Stimulated activated CD4-positive, alpha-beta T cell treated with anti-CD3 and anti-CD28 coated beads, Interleukin-1b, Interleukin-23, amount 100 ng/mL, for 24 hours (primary cell): ENCODE measurements at regions not wholly inside any gene's neighbourhood (a gene's known extent, or its start where the extent isn't known, plus 50 kb on each side); places are given as distances from the start of the nearest gene placed in this dataset.
"Not testable (repeated sequence)": the region's sequence is repeated elsewhere in the genome, so short reads cannot be mapped to it uniquely, and the experiment has no call there.

Experiments
- DNase-seq, 4 experiments: peaks; one replicate each; pipeline ENCODE4 v3.0.0-alpha.2; 2020; ENCODE audit warnings: low read depth in 4 of 4, low spot score in 1 of 4

DNA sequence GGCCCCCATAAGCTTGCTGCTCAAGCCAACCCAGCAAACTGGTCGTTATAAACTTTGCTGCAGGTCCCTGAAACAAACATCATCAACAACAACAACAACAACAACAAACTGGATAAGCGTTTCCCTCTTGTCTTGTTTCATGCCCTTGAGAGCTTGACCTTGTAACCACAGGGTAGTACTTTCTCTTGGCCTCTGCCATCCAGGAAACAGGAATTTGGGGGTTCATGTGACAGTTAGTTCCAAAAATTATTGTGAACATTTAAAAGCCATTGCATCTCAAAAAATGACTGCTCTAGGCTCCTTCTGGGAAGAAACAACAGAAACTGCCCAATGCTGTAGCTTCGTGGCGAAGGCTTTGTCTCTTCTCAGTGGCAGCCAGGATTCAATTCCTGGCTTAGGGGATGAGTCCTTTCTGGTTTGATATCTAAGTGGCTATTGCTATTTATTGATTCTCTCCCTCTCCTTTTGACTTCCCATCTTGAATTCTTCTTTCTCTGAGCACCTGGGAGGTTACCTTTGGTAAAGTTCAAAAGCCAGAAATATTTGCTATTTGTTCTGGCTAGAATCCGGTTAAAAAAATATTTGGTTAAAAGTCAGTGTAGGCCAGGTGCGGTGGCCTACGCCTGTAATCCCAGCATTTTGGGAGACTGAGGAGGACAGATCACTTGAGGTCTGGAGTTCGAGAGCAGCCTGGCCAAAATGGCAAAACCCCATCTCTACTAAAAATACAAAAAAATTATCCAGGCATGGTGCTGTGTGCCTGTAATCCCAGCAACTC, 52.0 kb upstream of the CPM start:
- no peak for DNase-seq

DNA sequence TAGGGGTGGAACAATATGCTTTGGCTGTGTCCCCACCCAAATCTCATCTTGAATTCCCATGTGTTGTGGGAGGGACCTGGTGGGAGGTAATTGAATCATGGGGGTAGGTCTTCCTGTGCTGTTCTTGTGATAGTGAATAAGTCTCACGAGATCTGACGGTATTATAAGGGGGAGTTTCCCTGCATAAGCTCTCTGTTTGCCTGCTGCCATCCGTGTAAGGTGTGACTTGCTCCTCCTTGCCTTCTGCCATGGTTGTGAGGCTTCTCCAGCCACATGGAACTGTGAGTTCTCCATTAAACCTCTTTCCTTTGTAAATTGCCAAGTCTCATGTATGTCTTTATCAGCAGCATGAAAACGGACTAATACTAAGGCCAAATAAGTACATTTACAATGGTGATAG, 64.6 kb upstream of the CPM start:
- DNase-seq = not testable (repeated sequence)

DNA sequence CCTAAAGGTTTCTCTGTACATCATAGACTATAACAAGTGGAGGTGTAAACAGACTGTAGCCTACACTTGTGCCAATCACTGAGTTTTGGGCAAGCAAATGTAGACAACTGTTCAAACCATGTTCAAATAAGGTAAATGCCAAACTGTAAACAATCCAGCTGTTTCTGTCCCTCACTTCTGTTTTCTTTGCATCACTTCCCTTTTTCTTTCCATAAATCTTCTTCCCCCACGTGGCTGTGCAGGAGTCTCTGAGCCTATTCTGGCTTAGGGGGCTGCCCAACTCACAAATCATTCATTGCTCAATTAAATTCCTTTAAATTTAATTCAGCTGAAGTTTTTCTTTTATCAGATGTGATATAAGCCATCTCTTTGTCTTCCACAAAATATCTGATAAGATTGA, 65.1 kb upstream of the CPM start:
- no peak for DNase-seq

DNA sequence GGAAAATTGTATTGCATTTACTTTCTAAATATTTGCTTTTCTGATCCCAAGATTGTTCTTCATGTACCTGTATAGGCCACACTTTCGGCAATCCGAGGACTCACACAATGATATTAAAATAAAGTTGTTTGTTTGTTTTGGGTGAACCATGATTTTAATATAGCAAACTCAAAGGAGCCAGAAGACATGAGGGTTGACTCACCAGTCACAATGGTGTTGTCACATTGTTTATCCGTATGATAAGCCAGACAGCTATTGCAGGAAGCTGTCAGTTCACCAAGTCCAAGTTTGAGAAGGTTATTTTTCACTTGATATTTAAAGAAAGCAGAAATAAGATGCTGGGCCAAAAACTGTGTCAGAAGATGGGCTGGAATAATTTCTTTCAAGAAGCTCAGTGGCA, 67.1 kb upstream of the CPM start:
- no peak for DNase-seq

DNA sequence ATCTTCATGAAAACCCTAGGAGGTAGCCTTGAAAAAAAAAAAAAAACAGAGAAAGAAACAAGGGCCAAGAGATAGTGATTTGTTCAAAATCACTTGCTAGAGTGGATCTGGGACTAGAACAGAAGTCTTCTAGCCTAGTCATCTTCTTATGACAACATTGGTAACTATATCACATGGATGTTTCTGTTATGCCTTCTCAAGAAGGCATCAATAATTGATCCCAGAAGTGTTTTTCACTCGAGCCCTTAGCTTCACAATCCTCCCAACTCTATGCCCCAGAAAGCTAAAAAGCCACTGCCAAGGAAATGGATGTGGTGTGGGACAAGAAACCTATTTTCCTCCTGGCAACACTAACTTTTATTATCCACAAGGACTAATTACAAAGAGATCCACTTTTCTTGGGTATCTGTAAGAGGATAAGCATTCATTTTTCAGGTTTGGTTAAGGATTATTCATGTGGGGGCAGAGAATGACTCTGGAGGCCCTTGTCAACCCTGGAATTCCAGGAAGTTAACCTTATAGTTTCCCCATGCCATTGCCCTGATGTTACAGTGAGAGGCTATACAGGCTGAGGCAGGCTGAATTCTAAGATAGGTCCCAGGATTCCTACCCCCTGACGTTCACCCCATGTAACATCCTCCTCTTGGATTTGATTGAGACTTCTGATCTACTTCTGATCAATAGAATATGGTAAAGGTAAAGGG, 67.7 kb upstream of the CPM start:
- no peak for DNase-seq

DNA sequence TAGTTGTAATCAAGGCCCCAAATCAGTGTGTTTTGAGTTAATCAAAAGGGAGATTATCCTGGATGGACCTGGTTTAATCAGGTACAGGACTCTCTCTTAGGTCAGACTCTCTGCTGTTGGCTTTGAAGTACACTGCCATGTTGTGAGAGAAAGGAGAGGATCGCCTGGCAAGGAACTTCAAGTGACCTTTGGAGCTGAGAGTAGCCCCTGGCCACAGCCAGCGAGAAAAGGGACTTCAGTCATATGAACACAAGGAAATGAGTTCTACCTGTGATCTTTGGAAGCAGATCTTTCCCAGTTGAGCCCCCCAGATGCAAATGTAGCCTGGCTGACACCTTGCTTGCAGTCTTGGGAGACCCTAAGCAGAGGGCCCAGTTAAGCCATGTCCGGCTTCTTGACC, 68.3 kb upstream of the CPM start:
- no peak for DNase-seq

DNA sequence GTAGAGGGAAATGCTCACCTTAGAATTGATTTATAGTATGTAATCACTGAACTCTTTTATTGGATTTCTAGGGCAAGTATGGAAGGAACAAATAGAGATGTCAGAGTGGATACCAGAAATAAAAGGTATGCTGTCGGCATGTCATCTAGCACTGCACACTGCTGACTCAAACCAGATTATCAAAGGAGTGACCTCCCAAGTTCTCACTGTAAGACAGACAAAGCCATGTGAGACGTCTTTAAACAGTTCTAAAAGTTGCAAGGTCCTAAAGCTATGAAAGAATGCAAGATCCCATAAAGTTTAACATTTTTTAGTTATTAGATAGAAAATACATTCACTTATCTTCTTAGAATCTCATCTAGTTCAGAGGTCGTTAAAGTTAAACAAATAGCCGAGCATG, 70.0 kb upstream of the CPM start:
- DNase-seq = no peak

DNA sequence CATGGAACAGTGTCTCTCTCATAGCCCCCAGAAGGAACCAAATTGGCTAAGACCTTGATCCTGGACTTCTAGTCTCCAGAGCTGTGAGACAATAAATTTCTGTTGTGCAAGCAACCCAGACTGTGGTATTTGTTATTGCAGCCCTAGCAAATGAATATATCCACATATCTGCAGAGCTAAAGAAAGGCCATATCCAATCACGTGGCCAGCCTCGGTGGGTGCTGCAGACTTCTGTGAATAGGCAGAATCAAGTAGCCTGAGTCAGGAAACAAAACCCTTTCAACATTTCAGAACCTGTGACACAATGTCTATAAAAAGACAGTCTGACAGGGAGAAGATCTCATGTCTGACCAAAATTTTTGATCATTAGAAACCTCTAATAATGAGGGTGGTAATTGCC, 71.0 kb upstream of the CPM start:
- DNase-seq = no peak

DNA sequence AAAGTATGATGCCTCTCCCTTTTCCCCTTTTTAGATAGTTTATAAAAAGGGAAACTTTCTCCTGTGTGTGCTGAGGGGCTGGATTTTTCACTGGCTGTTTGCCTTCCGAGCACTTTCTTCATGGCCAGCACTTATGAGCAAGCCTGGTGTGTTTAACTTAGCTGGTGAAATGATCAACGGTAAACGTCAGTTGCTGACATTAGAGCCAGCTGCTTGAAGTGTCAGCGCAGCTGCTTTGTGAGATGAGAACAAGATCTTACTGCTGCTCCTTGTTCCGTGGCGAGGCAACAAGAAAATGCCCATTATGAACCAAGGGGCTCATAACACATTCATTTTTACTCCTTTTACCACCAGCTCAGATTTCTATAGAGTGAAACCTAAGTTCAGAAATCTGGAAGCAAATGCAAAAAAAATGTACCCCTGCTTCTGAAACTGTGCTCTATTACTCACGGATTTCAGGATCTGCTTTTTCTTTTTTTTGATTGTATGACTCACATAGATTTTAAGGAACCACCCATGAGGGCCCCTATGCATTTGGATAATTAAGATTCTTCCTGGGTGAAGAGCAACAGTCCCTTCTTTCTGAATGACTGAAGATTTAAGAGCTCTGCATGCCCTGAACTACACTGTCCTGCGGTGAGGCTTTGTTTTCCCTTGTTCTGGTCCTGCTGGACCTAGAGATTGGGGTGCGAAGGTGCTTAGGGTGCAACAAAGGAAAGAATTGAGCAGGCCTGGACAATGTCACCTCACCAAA, 74.3 kb upstream of the CPM start:
- DNase-seq = no peak

DNA sequence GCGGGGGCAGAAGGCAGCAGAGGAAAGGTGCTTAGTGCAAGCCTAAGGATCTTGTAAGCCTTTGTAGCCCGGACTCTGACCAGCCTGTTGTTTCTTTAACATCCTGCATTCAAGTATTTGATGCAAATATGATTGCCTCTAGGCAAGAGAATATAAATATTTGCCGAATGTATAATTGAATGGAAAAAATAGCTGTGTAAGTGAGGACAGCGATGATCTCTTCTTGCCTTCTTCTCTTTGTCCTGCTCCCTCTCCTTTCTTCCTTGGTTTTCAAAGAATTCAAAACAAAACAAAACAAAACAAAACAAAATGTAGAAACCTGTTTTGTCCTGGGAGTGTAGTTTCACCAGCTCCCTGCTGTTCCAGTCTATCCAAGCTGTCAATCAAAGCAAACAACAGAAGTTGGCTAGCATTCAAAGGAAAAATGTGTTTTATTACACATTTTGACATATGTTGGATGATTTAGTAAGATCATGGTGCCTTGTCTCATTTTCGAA, 74.9 kb upstream of the CPM start:
- DNase-seq = no peak

DNA sequence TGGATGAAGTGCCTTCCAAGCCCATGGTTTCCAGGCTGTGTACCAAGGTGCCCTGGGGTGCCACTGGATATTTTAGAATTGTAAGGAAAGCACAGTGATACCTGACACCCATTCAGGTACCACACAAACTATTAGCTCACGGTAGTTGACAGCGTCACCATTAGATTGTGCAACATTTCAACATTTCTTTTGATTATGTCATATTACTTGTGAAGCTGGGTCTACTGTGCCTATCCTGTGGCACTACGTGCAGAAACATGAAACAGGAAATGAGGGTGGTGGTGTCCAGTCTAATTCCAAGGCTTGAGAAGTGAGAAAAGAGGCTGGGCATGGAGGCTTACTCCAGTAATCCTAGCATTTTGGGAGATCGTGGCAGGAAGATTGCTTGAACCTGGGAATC, 75.5 kb upstream of the CPM start:
- DNase-seq = no peak

DNA sequence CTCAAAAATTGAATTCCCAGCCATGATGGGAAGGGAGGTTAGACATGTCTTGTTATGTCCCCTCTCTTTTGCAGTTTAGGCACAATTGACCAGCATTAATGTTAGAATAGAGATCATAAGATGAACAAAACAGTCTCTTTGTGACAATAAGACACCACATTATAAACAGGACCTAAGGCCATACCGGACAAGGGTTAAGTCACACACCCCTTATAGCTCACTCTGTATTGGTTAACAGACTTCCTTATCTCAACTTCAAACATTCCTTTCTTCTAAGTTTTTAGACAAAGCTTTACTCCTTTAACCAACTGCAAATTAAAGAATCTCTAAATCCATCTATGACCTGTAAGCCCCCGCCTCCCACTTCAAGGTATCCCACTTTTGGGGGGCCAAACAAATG, 81.1 kb upstream of the CPM start:
- no peak for DNase-seq

DNA sequence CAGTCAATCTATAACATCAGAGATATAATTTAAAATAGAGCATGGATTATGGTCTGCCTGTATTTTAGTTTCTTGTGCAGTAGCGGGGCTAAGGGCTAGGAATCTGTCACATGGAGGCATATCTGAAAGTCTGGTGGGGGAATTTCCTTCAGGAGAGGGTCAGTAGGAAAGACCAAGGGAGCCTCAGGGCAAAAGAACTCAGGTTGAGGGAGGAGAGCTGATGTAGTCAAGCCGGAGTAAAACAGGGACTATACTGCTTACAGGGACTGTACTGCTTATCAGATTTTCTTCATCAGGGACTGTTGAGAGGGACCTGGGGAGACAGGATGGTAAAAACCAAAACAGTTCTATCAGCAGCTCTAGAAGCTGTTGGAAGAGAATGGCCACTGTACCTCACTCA, 82.0 kb upstream of the CPM start:
- DNase-seq = no peak

DNA sequence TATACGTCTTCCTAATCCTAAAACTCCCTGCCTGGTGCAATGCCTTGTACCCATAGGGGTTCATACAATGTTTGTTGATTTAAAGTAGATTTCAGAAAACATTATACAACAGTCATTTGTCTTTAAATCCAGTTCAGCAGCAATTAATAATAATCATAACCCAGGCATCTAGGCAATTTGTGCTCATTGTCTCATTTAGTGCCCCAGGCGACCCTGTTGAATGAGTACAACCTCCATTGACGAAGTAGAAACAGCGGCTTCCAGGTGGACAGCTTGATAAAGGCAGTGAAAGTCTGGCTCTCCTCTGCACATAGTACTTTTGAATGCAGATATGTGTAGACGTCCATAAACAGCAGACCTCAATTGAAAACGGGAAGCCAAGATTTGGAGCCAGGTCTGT, 82.9 kb upstream of the CPM start:
- no peak for DNase-seq

DNA sequence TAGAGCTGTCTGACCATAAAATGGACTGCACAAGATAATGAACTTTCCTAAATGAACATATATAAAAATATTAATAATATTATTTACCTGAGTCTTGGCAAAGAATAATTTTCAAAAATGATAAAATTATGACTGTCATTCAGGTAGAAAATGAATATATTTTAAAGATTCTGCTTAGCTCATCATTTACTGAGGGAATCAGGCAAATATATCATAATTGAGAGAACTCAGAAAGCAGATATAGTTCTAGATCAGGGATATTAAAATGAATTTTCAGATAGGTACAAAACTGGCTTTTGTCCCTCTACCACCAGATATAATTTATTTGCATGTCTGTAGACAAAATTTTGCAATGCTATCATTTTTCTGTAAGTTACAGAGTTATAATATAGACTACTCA, 86.1 kb upstream of the CPM start:
- no peak for DNase-seq

DNA sequence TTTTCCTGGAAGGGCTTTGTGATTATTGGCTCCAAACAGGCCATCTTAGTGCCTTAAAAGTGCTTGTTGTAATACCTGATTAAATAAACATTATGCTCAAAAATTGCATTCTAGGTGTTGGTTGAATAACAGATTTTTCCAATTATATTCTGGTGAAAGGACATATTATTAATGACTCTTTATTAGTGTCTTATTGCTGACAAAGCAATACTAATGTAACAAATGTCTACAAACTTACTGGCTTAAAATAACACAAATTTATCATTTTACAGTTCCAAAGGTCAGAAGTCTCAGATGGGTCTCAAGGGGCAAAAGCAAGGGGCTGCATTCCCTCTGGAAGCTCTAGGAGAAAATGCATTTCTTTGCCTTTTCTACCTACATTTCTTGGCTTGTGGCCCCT, 86.9 kb upstream of the CPM start:
- DNase-seq = no peak

DNA sequence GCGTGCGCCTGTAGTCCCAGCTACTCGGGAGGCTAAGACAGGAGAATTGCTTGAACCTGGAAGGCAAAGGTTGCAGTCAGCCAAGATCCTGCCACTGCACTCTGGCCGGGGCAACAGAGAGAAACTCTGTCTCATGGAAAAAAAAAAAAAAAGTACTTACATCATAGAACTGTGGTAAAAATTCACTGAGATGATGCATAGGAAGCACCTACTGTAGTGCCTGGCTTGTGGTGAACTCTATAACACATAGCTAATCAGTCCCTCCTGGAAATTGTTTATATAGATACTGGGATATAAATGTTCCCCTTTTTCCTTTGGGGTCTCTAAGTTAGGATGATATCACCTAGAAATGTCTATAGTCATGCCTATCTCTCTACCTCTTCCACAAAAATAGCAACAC, 89.7 kb upstream of the CPM start:
- no peak for DNase-seq

DNA sequence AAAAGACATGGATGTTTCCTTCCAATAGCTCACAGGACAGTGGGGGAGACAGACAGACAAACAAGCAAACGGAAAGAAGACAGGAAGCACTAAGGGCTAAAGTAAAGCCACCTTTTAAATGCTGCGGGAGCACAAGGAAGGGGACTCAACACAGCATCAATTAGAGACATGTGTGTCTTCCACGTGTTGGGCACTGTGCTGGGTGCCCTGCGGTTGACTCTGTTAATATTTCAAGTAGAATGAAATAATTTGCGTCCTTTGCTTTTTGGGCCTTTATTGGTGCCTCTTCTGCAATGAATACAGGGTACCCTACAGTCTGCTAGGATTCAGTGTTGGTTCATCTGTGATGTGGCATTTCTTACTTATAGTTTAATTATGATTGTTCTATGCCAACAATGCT, 90.9 kb upstream of the CPM start:
- DNase-seq = no peak

DNA sequence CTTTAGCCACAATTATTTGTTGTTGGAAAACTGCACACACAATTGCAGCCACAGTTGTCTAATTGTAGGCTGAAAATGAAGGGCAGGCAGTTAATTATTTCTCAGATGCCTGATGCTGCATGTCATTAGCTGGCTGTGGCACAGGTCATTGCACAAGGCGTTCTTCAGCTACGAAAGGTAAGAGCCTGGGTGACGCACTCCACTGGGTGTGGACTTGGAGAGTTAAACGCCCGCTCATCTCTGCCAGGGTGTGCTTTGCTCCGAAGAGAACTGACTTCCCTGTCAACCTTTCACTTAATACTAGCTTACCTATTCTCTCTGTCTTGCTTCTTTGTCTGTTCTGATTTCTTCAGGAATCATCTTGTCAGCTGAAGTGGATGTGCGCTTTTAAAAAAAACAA, 91.4 kb upstream of the CPM start:
- DNase-seq = no peak

DNA sequence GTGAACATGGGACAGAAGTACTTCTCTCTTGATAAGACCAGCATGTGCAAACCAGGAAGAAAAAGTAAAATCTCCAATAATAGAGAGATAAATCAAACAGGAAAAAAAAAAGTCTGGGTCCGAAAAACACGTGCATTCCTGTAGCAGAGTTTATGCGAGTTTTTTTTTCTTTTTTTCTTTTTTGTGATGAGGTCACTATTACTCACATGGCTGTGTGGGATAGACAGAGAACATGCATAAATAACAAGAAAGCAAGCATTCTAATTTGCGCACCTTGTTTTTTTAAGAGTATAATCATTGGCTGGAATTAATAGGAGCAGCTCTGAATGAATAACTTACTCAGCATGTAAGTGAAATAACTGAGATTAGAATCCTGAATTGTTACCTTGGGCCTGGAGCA, 91.9 kb upstream of the CPM start:
- no peak for DNase-seq

DNA sequence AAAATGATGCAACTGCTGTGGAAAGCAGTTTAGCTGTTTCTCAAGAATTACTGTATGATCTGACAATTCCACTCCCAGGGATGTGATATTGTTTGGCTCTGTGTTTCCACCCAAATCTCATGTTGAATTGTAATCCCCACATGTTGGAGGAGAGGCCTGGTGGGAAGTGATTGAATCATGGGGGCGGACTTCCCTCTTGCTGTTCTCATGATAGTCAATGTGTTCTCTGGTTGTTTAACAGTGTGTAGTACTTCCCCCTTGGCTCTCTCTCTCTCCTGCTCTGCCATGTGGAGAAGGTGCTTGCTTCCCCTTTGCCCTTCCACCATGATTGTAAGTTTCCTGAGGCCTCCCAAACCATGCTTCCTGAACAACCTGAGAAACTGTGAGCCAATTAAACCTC, 93.4 kb upstream of the CPM start:
- no peak for DNase-seq

DNA sequence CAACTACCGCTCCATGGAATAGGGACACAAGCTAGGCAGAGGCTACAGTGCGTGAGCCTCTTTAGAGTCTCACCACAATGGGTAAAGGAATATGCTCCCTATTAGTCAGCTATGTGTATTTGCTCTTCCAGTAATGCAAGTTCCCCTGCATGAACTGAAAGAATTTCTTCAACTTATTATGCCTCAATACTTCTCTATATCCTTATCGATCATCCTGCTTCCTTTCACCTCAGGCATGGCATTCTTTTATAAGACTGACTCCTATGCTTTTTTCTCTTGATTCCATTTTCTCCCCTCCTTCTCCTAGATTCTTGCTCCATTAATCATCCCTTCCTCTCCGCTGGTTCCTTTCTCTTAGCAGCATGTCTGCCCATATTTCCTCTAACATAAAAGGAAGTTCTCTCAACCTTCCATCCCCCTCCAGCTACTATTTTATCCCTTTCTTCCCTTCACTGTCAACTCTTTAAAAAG, 94.5 kb upstream of the CPM start:
- DNase-seq = no peak
